HEK293T (cell line): ENCODE measurements at regions not wholly inside any gene's neighbourhood (a gene's known extent, or its start where the extent isn't known, plus 50 kb on each side); places are given as distances from the start of the nearest gene placed in this dataset.

Source experiments
- ARNT ChIP-seq: fragments of 450-650 bp; IDR thresholded peaks from 2 replicates; pipeline ENCODE4 v1.6.1; 2017; ENCODE audit warnings: mild to moderate bottlenecking
- BHLHE40 ChIP-seq: fragments of 450-650 bp; IDR thresholded peaks from 2 replicates; pipeline ENCODE4 v1.6.1; 2016; ENCODE audit warnings: mild to moderate bottlenecking, moderate library complexity, borderline replicate concordance
- ELF4 ChIP-seq: fragments of 450-650 bp; IDR thresholded peaks from 2 replicates; pipeline ENCODE4 v1.6.1; 2017; ENCODE audit warnings: antibody characterized with exemption
- FOXA1 ChIP-seq: fragments of 450-650 bp; IDR thresholded peaks from 2 replicates; pipeline ENCODE4 v1.6.1; 2016; ENCODE audit warnings: mild to moderate bottlenecking
- FOXK2 ChIP-seq: fragments of 450-650 bp; IDR thresholded peaks from 2 replicates; pipeline ENCODE4 v1.6.1; 2016; ENCODE audit warnings: mild to moderate bottlenecking
- FOXM1 ChIP-seq: fragments of 450-650 bp; IDR thresholded peaks from 2 replicates; pipeline ENCODE4 v1.6.1; 2017; ENCODE audit warnings: mild to moderate bottlenecking, borderline replicate concordance
- HDGF ChIP-seq: fragments of 450-650 bp; IDR thresholded peaks from 2 replicates; pipeline ENCODE4 v1.6.1; 2017; ENCODE audit warnings: antibody characterized with exemption, borderline replicate concordance
- L3MBTL2 ChIP-seq: fragments of 450-650 bp; conservative IDR thresholded peaks from 2 replicates; pipeline ENCODE4 v1.6.1; 2016; ENCODE audit warnings: mild to moderate bottlenecking
- NFRKB ChIP-seq: fragments of 450-650 bp; IDR thresholded peaks from 2 replicates; pipeline ENCODE4 v1.6.1; 2016; ENCODE audit warnings: mild to moderate bottlenecking, moderate library complexity
- SP1 ChIP-seq: fragments of 450-650 bp; IDR thresholded peaks from 2 replicates; pipeline ENCODE4 v1.6.1; 2017
- SUZ12 ChIP-seq: fragments of 450-650 bp; IDR thresholded peaks from 2 replicates; pipeline ENCODE4 v1.6.1; 2016; ENCODE audit warnings: mild to moderate bottlenecking

DNA sequence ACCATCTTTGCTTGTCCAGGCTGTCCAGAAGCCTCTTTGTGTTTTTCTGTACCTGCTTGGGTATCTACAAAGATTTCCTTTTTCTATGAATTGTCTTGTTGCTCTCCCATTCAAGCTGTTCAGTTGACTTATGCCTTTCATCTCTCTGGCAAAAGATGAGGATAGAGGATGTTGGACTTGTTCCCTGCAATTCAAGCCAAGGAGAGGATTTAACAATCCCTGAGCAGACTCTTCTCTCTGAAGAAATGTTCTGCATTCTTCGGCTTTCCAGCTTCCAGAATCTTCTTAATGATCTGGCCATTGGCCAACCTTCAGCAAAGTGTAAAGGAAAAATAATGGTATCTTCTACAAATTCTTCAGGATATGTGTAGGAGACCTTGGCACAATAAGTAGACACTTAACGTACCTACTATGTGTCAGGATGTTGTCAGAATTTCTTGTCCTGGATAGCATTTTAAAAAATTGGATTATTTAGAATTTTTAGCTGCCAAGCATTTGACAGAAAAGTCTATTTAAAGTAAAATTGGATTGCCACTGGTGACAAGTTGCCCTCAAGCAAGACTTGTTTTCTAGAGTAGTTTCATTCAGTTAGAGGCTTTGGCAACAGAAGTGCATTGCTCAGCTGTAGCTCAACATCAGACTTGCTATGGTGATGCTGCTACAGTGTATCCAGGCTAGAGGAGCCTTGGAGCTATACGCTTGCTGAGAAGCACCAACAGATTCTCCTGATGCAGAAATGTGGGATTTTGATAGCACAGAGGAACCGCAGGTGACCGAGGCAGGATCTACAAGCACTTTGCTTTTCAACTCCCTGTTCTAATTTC lies 455.7 kb downstream of the SUCLA2 start:
- TF ChIP-seq SP1, result no peak
- no peak for TF ChIP-seq ELF4
- TF ChIP-seq FOXK2, result no peak
- no peak for TF ChIP-seq HDGF
- no peak for TF ChIP-seq ARNT
- no peak for TF ChIP-seq L3MBTL2
- no peak for TF ChIP-seq FOXM1
- TF ChIP-seq NFRKB, result no peak
- TF ChIP-seq SUZ12, result no peak
- no peak for TF ChIP-seq FOXA1
- no peak for TF ChIP-seq BHLHE40
